Left ventricle myocardium inferior (tissue), 1 donor: ENCODE measurements at regions not wholly inside any gene's neighbourhood (a gene's known extent, or its start where the extent isn't known, plus 50 kb on each side); places are given as distances from the start of the nearest gene placed in this dataset.
"Not testable (repeated sequence)": the region's sequence is repeated elsewhere in the genome, so short reads cannot be mapped to it uniquely, and the experiment has no call there.

ENCODE experiments used
- DNase-seq: peaks from one replicate; pipeline ENCODE4 v3.0.0-alpha.2; 2020
- H3K27ac ChIP-seq: fragments of 200-600 bp; replicated peaks from 2 replicates; pipeline ENCODE4 v1.8.0; 2021
- H3K27me3 ChIP-seq: fragments of 200-600 bp; 2 replicates; pipeline ENCODE4 v1.8.0; 2021; ENCODE audit warnings: low read depth
- H3K36me3 ChIP-seq: fragments of 200-600 bp; 2 replicates; pipeline ENCODE4 v1.8.0; 2021
- H3K4me1 ChIP-seq: fragments of 200-600 bp; 2 replicates; pipeline ENCODE4 v1.8.0; 2021
- H3K4me3 ChIP-seq: fragments of 200-600 bp; 2 replicates; pipeline ENCODE4 v1.8.0; 2021; ENCODE audit warnings: mild to moderate bottlenecking, moderate library complexity
- H3K9me3 ChIP-seq: fragments of 200-600 bp; replicated peaks from 2 replicates; pipeline ENCODE4 v1.8.0; 2021
- intact Hi-C: fragments of 100-400 bp; cut with micrococcal nuclease; formaldehyde crosslinking; loops from one replicate; pipeline ENCODE4 v1.11.0; 2022
- TF ChIP-seq, protein P1 (sequence below): fragments of 200-600 bp; IDR thresholded peaks from 2 replicates; pipeline ENCODE4 v1.8.0; 2021; ENCODE audit warnings: antibody characterized with exemption, mild to moderate bottlenecking, borderline replicate concordance
- donor health status: DM: no; HTN: yes; CAD: no; lungs with severe emphysema.

DNA sequence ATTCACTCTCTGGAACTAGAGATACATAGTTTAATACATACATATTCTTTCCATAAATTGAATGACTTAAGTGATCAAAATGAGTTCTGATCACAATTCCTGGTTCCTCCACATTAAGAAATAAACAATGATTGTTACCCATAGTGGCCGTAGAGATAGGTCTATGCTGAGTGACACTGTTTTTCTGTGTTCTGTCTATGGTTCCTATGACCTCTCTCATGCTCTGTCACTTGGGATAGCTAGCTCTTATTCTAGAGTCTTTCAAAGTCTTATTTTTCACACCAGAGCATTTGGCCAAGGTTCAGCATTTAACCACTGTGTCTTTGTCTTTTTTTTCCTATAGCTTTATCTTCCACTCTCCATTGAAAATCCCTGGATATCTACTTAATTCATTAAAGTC lies 132.4 kb downstream of the GOLGA6L6 start:
- Histone ChIP-seq H3K36me3 (no peaks in the 10 kb centered on the region), H3K27ac (no peak overlapping the region), H3K27me3 (no peaks in the 10 kb centered on the region), H3K4me3 (no peak overlapping the region), H3K9me3 (peaks cover 66% of the 10 kb centered on the region), H3K4me1 (no peaks in the 10 kb centered on the region)
- DNase-seq: no peak
- TF ChIP-seq, protein P1, sequence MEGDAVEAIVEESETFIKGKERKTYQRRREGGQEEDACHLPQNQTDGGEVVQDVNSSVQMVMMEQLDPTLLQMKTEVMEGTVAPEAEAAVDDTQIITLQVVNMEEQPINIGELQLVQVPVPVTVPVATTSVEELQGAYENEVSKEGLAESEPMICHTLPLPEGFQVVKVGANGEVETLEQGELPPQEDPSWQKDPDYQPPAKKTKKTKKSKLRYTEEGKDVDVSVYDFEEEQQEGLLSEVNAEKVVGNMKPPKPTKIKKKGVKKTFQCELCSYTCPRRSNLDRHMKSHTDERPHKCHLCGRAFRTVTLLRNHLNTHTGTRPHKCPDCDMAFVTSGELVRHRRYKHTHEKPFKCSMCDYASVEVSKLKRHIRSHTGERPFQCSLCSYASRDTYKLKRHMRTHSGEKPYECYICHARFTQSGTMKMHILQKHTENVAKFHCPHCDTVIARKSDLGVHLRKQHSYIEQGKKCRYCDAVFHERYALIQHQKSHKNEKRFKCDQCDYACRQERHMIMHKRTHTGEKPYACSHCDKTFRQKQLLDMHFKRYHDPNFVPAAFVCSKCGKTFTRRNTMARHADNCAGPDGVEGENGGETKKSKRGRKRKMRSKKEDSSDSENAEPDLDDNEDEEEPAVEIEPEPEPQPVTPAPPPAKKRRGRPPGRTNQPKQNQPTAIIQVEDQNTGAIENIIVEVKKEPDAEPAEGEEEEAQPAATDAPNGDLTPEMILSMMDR: no peak
- intact Hi-C loops: no loop called here

DNA sequence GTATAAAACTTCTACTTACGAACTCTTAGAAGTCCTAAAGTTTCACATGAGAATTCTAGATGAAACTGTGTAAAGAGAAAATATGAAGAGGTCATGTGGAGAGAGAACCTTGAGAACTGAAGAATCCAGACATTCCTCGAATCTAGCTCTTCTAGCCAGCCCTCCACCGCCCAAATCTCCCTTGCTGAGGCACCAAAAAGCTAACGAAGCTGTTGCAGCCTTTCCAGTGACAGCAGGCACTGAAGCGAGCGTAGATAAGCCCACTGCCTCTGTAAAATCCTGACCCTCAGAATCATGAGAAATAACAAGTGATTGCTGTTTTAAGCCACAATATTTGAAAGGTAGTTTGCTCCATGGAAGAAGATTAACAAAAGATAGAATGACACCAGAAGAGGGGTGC lies 134.0 kb downstream of the GOLGA6L6 start:
- no peaks in the 10 kb centered on the region for H3K36me3 ChIP-seq
- intact Hi-C loops: no loop called here
- no peak for DNase-seq
- H3K4me3 ChIP-seq: no peak overlapping the region
- H3K4me1 ChIP-seq: no peaks in the 10 kb centered on the region
- no peak overlapping the region for H3K27ac ChIP-seq
- peaks cover 59% of the 10 kb centered on the region for H3K9me3 ChIP-seq
- no peaks in the 10 kb centered on the region for H3K27me3 ChIP-seq
- TF ChIP-seq, protein P1: no peak

DNA sequence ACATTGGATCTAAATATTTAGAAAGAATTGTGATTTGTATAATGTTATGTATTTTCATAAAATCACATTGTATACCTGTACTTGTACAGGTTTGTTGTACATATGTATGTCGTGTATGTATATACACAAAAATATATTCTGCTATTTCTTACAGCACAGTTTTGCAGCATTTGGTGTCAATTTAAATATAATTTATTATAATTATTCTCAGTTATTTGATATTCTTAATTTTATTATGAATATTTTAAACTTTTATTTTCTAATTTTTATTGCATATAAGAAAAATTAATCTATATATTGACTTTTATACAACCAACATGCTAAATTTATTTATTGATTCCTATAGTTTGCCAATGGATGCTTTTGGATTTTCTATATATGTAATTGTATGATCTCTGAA lies 137.0 kb downstream of the GOLGA6L6 start:
- H3K27me3 ChIP-seq, H3K27ac ChIP-seq, H3K4me3 ChIP-seq, H3K36me3 ChIP-seq, H3K4me1 ChIP-seq, intact Hi-C loops, DNase-seq: not testable (repeated sequence)
- H3K9me3 ChIP-seq: peaks cover 61% of the 10 kb centered on the region

DNA sequence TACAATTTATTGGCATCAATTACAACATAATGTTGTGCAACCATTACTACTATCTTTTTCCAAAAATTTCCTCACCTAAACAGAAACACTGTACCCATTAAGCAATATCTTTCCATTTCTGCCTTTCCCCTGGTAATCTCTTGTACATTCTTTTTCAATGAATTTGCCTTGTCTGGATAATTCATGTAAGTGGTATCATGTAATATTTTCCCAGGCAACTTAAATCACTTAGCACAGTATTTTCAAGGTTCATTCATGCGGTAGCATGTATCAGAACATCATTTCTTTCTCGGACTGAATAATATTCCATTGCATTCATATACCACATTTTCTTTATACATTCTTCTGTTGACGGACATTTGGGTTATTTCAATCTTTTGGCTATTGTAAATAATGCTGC lies 139.0 kb downstream of the GOLGA6L6 start:
- H3K4me3 ChIP-seq, H3K27ac ChIP-seq, DNase-seq, H3K36me3 ChIP-seq, intact Hi-C loops, H3K4me1 ChIP-seq, H3K27me3 ChIP-seq: not testable (repeated sequence)
- peaks cover 50% of the 10 kb centered on the region for H3K9me3 ChIP-seq

DNA sequence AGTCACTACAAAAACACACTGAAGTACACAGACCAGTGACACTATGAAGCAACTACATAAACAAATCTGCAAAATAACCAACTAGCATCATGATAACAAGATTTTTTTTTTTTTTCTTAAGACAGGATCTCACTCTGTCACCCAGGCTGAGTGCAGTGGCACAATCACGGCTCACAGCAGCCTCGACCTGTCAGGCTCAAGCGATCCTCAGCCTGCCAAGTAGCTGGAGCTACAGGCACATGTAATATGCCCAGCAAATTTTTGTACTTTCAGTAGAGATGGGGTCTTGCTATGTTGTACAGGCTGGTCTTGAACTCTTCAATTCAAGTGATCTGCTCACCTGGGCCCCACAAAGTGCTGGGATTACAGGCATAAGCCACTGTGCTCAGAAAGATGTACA lies 140.5 kb downstream of the GOLGA6L6 start:
- peaks cover 39% of the 10 kb centered on the region for H3K9me3 ChIP-seq
- H3K4me1 ChIP-seq, H3K27me3 ChIP-seq, intact Hi-C loops, H3K27ac ChIP-seq, DNase-seq, H3K4me3 ChIP-seq, H3K36me3 ChIP-seq: not testable (repeated sequence)

DNA sequence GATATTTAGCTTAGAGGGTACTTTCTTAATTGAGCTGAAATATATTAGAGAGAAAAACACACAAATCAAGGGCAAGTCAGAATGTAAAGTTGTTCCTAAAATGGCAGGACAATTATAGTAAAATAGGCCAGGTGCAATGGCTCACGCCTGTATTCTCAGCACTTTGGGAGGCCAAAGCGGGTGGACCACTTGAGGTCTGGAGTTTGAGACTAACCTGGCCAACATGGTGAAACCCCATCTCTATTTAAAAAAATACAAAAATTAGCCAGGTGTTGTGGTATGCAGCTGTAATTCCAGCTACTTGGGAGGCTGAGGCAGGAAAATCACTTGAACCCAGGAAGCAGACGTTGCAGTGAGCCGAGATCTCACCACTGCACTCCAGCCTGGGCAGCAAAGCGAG lies 142.9 kb downstream of the GOLGA6L6 start:
- H3K4me3 ChIP-seq, DNase-seq, H3K36me3 ChIP-seq, intact Hi-C loops, H3K27me3 ChIP-seq, H3K4me1 ChIP-seq, H3K27ac ChIP-seq: not testable (repeated sequence)
- peaks cover 26% of the 10 kb centered on the region for H3K9me3 ChIP-seq

DNA sequence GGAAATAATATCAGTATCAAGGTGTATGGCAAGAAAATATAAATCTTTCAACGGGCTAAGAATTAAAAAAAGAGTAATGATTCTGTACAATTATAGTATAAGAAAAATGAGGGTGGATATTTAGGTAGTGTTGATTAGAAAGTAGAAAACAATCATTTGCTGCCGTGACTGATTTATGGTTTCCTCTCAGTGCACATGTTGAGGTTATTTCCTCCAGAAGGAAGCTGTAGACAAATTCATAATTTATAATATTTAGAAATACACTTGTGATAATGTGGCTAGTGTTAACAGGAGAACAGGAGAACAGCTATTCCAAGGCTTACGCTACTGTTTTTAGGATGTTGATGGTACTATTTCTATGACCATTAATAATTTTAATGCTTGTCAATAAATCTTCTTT lies 153.4 kb downstream of the GOLGA6L6 start:
- intact Hi-C loops, H3K36me3 ChIP-seq, H3K4me1 ChIP-seq, H3K4me3 ChIP-seq, DNase-seq, H3K27ac ChIP-seq, H3K27me3 ChIP-seq: not testable (repeated sequence)
- peaks cover 45% of the 10 kb centered on the region for H3K9me3 ChIP-seq

DNA sequence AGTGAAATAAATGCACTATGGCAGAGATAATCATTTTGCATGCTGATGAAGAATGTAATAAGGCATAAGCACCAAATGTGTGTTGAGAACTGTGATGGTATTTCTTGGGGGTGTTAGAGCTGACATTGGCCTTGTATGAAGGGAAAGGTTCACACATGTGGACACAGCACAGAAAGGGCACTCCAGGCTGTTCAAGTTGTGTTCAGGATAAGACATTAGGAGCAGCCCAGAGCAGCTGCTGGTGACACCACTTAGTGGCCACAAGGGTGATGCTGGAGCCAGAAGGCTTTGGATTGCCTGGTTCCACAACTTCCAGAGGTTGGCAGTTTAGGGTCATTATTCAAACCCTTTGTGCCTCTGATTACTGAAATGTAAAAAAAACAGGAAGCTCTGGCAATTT lies 155.4 kb downstream of the GOLGA6L6 start:
- no peaks in the 10 kb centered on the region for H3K27me3 ChIP-seq
- no peaks in the 10 kb centered on the region for H3K4me1 ChIP-seq
- no peak for DNase-seq
- no peak overlapping the region for H3K4me3 ChIP-seq
- TF ChIP-seq, protein P1: no peak
- H3K36me3 ChIP-seq: no peaks in the 10 kb centered on the region
- no peak overlapping the region for H3K27ac ChIP-seq
- intact Hi-C loops: no loop called here
- H3K9me3 ChIP-seq: peaks cover 45% of the 10 kb centered on the region

DNA sequence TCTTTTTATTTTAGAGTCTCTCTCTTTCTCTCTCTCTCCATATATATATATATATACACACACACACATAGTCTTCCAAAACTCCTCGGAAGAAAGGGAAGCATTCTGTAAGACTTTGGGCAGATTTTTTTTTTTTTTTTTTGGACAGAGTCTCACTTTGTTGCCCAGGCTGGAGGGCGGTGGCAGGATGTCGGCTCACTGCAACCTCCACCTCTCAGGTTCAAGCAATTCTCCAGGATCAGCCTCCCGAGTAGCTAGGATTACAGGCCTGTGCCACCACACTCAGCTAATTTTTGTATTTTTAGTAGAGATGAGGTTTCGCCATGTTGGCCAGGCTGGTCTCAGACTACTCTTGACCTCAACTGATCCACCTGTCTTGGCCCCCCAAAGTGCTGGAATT lies 161.4 kb downstream of the GOLGA6L6 start:
- H3K9me3 ChIP-seq, H3K4me3 ChIP-seq, DNase-seq, intact Hi-C loops, H3K27ac ChIP-seq, H3K36me3 ChIP-seq, H3K27me3 ChIP-seq, H3K4me1 ChIP-seq: not testable (repeated sequence)
